HK-2 (cell line): ENCODE measurements at regions not wholly inside any gene's neighbourhood (a gene's known extent, or its start where the extent isn't known, plus 50 kb on each side); places are given as distances from the start of the nearest gene placed in this dataset.

ENCODE experiments used
- DNase-seq: peaks from one replicate; pipeline ENCODE4 v3.0.0-alpha.2; 2018; ENCODE audit not compliant: unreplicated experiment

DNA sequence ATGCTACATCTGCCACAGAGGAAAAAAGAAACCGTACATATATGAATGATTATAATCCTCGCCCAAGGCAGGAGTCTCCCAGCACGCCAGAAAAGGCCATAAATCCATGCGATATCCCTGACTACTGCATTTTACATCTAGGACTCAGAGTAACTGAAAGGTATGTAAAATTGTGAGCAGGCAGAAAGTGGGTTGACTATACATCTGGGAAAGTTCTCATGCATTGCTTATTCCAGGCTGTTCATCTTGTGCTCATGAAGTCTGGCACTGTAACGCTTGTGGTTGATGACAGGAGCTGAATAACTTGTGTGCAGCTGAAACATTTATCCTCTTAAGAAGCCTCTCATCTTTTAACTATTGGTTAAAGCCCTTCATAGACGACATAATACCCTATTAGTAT is 193.4 kb upstream of the STEAP4 start:
- no peak for DNase-seq

DNA sequence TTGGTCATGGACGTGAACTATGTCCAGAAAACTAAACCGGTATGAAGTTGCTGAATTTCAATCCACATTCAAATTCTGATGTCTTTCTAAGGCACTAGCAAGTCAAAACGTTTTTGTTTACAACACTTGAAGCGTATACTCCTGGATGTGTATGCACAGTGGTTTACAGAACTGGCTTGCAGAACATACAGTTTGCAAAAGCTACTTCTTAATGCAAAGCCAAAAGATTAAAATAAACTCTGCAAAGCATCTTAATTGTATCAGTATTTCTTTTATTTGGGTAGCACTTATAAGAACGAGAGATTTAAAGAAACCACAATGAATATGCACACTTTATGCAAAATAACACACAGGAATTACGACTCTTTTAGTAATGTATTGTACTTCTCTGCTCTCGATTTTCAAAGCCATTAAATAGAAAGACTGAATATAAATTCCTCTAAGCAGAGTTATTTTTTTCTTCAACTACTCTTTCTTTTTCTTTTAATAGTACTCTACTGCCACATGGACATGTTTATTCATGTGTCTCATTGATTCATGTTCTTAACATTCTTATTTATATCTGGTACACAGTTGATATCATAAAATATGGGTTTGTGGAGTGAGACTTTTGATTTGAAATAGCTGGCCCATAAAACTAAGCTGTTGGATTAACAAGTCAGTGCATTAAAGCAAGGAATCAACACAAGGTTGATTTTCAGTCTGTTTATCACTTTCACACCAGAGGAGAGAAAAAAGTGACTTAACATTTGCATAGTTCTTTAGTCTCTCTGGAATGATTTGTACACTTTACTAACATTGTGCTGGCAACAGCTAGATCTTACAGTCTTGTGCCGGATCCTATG is 189.4 kb upstream of the STEAP4 start:
- no peak for DNase-seq

DNA sequence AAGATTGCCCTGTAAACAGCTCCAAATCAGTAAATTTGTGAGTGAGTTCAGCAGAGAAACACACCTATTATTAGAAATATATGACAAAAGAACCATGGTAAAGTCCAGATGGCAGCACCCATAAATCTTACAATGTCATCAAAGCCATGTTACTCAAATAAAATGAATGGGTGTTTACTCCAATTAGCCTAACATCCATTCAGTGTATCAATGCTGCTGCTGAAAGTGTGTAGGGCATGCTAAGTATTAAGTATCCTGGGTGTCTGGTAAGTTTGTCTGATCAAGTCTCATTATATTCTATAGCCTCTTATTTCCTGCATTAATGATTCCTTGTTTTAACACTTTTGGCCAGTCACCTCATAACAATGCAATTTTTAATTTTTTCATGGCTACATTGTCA is 185.5 kb upstream of the STEAP4 start:
- no peak for DNase-seq

DNA sequence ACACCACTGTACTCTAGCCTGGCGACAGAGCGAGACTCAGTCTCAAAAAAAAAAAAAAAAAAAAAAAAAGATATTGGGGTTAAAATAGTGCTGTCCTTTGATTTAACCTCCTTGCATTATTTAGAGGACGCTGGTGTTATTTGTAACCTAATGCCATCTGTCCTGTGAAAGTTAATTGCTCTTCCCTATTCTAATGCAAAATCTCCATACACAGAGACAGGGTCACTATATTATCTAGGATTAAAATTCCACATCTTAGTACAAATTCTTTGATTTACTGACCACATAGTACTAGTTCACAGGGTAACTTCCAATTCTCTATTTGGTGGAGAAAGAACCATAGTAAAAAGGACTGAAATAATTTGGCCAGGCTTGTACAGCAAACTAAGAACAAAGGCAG is 184.2 kb upstream of the STEAP4 start:
- no peak for DNase-seq

DNA sequence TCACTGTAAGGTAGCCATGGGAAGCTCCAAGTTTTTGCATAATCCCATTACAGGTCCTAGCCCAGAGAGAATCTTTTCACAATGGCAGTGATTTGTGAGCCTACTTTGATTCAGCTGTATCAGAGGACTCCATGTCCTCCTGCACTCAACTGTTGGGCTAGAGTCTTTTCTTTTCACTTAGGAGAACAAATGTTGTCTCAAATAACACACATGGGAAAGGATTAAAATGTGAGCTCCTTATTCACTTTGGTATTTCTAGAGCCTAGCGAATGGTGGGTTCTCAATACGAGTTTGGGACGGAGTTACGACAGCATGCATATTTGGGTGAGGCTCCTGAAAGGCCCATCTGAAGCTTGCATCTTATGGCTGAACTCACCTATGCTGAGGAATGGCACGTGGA is 183.5 kb upstream of the STEAP4 start:
- no peak for DNase-seq

DNA sequence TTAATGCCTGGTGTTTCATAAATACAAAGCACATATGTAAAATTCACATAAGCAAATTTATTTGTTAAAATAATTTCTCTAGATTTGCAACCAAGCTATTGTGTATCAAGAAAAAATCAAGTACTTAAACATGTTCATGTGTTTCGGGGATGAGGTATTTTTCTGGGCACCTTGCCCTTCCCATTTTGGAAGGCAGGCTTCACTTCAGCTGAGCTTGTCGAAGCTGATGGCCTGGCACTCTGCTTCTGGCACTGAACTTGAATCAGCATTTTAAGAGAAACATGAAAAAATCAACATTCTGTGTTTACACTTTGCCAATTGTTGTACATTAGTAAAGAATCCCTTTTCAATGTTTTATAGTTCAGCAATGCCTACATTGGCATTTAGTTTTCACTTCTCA is 179.1 kb upstream of the STEAP4 start:
- DNase-seq: no peak

DNA sequence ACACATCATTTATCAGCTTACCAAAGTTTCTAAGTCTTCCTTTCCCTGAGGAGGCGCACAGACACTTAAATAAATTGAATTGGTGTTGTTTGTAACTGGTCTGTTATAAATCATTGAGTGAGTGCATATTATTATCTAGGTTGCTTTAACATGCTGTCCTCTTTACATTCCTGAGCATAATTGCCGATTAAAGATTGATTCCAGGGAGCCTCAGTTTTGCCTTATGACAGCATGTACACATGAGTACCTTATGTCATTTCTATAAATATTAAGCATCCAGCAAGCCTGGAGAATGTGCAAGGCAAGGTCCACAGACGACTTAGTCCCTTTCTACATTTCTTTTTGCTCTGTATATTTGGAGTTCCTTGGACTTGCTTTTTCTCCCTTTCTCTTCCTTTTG is 177.9 kb upstream of the STEAP4 start:
- no peak for DNase-seq

DNA sequence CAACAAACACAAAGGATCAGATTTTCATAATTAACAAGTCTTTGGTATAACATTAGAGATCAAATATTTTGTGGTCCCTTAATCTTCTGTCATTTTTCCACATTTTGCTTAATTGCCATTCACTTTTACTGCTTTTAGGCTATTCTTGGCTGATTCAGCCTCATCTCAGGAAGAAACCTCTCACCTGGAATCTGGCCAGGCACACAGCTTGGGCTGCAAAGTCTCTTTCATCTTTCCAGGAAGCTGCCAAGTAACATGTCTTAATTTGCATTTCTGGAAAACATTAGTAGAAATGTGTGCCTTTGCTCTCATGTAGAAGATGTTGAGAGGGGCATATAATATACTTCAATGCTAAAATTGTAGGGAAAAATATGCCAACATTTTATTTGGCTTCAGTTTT is 174.2 kb upstream of the STEAP4 start:
- DNase-seq: no peak

DNA sequence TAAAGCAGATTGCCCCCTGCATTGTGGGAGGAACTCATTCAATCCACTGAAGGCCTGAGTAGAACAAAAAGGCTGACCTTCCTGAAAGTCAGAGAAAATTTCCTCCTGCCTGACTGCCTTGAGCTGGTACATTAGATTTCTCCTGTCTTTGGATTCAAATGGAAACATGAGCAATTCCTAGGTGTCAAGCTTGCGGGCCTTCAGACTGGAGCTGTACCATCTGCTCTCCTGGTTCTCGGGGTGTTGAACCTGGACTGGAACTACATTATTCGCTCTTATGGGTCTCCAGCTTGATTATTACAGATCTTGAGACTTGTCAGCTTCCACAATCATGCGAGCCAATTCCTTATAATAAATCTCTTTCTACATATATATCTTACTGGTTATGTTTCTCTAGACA is 173.6 kb upstream of the STEAP4 start:
- DNase-seq: no peak

DNA sequence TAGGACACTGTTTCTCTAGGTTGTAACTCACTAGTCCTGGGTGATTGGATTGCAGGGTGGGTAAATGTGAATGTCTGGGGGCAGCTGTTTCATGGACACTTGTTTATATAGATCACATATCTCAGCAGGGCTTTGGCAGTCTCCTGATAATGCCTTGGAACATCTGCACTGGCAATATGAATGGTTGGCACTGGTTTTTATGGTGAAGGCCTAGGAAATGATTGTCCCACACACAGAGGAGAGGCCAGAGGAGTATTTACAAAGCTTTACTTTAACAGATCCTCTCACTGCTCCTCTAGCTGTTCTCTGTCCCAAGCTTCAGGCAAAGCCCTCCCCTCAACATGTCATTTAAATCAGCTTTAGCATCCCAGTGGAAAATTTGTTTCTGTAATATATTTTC is 171.3 kb upstream of the STEAP4 start:
- DNase-seq: no peak

DNA sequence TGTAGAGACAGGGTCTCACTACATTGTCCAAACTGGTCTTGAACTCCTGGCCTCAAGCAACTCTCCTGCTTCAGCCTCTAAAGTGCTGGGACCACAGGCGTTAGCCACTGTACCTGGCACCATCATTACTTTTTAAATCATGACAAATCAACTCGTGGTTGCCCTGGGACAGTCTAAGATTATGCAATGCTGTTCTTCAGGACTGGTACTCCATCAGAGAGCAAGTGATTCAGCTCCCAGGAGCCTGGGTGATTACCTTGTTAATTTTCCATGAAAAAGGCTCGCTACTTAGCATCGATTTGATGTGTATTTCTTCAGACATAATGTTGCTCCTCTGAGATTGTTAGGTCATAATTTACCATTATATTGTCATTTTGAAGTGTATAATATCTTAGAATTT is 158.9 kb upstream of the STEAP4 start:
- DNase-seq: no peak

DNA sequence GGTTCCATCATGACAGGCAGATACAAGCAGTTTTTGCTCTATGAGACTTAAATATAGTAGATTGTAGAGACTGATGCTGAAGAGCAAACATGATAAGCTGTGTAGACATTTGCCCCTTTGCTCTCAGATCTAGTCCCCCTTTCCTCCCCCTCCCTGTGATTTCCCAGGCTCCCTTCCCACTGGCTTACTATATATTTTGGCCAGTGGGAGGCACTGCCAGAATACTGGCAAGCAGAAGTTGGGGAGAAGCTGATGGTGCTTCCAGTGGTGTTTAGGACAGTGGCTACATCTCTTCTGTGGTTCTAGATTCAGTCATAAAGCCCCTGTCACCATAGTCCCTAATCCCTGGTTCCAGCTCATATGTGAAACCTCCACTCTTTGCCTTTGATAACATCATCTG is 156.1 kb upstream of the STEAP4 start:
- DNase-seq: no peak

DNA sequence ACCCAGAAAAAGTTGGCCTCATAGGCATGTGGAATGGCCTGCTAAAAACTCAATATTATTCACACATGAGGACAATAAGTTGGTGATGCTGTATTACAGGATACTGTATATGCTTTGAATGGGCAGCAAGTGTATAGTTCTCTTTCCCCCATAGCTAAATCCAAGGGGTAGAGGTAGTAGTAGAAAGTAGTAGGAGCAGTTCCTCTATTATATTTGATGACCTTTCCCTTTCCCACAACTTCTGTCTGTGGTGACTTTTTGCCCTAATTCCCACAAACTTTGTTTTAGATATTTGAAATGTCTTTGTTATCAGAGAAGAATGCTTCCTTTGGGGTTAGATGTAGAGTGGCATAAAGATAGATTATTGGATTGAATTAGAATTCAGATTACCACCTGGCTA is 154.0 kb upstream of the STEAP4 start:
- DNase-seq: no peak

DNA sequence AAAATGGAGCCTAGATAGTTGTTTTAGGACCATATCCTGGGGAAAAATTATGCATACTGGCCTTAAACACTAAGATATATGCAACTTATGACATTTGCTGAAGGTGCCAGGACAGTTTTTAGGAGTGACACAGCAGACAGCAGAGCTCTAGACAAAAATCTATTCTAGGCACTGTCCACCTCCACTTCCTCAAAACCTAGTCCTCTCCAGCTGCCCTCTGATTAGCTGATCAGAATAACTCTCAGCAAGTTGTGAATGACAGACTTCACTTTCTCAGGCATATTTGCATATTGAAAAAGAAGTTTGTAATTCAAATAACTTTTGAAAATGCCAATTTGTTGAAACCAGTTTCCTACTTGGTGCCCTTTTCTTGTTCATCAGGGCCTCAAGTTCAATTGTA is 152.3 kb upstream of the STEAP4 start:
- DNase-seq: no peak

DNA sequence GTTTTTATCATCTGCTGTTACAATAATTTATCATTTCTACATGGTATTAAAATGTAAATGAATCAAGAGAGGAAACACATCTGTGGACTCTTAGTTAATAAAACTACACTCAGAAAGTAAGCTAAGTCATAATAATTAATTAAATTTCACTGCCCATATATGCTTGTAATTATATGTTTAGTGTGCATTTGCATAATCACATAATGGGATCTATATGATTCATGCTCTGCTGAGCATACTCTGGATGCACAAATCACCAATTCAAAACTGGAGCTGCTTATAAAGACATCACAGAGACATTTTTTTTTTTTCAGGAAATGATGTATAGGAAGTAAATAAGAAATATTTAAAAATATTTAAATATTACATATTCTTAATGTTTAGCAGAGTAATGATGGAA is 151.6 kb upstream of the STEAP4 start:
- no peak for DNase-seq

DNA sequence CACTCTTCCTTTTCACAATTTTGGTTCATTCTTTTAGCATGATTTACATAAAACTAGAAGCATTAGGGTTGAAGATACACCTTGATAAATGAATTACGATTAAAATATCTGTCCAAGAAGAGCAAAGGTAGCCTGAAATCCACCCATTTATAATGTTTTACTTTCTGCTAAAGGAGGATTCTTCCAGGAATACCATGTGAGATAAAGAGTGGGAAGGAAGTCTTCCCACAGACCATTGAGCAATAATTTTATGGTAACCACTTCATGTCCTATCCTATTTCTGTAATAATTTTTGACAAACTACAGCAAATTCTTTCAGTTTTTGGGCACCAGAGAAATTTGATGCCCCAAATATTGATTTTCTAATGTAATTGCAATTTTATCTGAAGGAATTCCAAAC is 150.6 kb upstream of the STEAP4 start:
- no peak for DNase-seq

DNA sequence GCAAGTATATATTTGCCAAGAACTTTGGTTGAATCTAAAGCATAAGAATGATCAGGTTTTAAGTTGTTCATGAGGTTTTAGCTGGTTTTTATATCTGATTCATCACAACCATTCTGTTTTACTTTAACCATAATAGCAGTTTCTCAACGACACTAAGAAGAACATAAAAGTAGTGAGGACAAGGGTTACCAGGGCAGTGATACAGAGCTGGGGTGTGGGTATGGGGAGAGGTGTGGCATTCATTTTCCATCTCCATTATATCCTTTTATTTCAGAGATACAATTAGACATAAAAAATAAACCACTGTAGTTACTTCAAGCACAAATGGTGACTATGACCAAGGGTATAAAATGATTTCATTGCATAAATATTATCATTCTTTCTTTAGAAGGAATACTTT is 149.8 kb upstream of the STEAP4 start:
- DNase-seq: no peak

DNA sequence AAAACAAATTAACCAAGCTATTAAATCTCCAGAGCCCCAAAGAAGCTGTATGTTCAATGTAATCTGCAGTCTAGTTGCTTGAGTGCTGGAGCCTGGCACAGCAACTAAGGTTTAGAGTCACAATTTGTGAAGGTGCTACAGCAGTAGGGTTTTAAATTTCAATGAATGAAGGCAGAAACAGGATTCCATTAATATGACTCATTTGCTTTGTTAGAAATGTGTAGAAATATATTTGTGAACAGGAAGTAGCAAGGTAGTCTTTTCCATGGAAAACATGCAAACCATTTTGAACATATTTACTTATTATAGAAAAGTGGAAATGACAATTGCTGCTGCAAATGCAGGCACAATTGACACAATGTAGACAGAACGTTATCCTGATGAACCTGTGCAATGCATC is 149.0 kb upstream of the STEAP4 start:
- DNase-seq: no peak

DNA sequence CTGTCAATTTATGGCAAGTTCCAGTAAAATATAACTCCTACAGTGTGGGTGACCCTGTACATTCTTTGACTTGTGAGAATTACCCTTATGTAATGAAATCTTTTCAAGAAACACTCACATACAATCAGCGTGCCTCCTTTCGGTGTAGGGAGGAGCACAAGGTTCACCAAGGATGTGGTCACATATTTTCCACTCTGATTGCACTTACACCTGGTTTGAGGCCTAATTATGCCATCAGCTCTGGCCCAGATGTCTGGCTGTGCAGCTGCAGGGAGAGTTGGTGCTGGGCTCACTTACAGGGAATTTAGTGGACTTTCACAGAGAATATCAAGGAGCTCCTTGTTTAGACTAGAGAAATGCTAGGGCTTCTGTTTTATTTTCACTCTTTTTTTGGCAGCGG is 146.0 kb upstream of the STEAP4 start:
- DNase-seq: no peak

DNA sequence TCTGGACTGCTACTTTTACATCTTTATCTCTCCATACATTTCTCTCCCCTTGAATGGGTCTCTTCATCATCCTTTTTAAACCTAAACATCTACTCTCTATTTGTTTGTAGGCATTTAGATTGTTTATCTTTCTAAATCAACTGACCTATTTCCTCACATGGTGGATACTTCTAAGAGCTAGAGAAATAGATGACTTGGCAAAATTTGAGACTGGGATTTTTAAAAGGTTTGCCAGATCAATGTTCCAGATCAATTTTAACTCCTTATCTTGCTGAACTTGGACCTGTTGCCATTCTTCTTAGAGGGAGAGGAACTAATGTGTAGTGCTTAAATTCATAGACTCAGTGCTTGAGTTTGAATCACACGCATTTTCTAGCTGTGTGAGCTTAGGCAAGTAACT is 144.2 kb upstream of the STEAP4 start:
- DNase-seq: no peak

DNA sequence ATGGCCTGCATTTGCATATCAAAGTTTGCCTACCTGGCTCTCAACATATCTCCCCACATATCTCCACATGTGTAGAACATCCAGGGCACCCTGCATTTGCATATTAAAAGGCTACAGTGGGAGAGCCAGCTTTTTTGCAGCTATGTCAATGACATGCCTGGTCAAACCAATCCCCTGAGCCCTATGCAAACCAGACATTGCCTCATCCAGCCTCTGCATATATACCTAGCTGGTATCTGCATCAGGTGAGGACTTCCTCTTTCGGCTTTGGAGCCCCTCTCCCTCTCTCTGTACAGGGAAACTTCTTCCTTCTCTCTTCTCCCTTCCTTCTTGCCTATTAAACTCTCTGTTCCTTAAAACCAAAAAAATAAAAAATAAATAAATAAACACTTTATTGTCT is 142.7 kb upstream of the STEAP4 start:
- no peak for DNase-seq

DNA sequence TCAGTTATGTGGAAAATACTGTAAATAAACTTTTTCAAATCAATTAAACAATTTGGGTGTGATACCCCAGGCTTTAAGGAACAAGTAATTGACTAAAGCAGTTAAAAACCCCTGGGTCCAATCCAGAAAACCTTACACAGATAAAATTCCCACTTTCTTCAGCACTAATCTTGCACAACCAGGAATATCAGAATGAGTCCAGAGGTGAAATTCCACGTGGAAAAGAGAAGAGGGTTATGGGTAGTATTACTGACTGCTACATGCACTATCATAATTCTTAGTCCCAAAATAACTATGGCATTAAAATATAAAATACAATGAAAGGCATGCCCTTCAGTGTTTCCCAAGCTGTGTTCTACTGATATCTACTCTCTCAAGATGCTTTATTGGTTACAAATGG is 135.7 kb upstream of the STEAP4 start:
- no peak for DNase-seq

DNA sequence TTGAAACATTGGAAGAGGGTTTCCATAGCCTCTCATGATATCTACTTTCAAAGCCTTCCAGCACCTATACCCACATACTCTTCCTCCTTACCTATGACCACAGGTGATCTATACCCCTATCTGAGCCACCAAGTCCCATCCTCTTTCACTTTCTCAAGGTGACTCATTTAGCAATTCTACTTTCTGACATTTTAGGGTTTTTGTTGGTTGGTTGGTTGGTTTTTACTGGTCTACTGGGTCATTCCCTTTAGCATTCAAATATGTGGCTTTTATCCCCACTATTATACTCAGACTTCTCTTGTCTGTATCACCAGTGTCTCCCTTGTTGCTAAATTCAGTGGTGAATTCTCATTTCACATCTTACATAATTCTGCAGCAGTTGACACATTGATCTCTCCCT is 130.4 kb upstream of the STEAP4 start:
- DNase-seq: no peak

DNA sequence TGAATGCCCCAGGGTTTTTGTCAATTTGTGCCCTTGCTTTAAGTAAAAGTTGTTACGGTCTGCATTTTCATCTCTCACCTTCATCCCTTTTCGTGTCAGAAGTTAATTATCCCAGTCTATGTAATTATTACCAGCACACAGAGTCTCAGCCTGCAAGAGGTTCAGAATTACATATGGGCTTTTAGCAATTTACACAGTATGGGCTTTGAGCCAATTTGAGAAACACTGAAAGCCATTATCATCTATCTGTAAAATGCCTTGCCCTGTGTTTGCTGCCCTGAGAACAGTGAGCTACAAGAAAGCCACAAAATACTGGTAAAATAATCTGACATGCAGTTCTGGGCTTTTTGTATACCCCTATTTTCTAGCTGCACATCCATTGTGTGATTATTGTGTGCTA is 125.6 kb upstream of the STEAP4 start:
- DNase-seq: no peak
